ENCODE measurements at regions not wholly inside any gene's neighbourhood (a gene's known extent, or its start where the extent isn't known, plus 50 kb on each side); places are given as distances from the start of the nearest gene placed in this dataset.

DNA sequence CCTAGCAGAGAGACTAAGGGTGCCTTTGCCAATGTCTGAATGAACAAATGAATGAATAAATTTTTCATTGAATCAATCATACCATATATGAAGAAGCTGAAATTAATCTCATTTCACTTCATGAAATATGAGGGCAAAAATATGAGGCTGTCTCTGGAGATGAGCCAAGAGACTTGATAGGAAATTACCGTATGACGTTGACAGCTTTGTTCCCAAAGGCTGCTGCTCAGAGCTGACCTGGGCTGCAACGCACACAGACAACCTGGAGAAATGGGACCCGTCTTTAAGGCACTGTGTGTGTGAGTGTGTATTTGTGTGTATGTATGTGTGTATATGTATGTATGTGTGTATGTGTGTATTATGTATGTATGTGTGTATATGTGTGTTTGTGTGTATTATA, 226.1 kb downstream of the IRX2 start:
- Histone ChIP-seq H3K79me2 (ENCODE audit: low read length) (no peaks in the 10 kb centered on the region), H3K4me2 (ENCODE audit: low read depth, low read length) (no peak overlapping the region), H3K36me3 (replicated peaks; ENCODE audit: insufficient read depth, low read length) (no peaks in the 10 kb centered on the region), H3K27ac (ENCODE audit: low read length) (no peak overlapping the region), H2AFZ (ENCODE audit: low read length) (no peak overlapping the region), H4K20me1 (ENCODE audit: insufficient read depth, low read length) (no peaks in the 10 kb centered on the region), H3K9me3 (replicated peaks; ENCODE audit: insufficient read depth, low read length) (no peaks in the 10 kb centered on the region), H3K9me2 (replicated peaks; ENCODE audit: insufficient read depth, low read length) (no peaks in the 10 kb centered on the region), H3K9ac (ENCODE audit: low read length) (no peak overlapping the region), H3F3A (ENCODE audit: insufficient read depth, low read length) (no peaks in the 10 kb centered on the region), H3K4me3 (ENCODE audit: low read length) (no peak overlapping the region), H3K27me3 (replicated peaks; ENCODE audit: insufficient read depth, low read length) (no peaks in the 10 kb centered on the region), H3K4me1 (ENCODE audit: low read length) (no peaks in the 10 kb centered on the region)
- TF ChIP-seq, protein P1, sequence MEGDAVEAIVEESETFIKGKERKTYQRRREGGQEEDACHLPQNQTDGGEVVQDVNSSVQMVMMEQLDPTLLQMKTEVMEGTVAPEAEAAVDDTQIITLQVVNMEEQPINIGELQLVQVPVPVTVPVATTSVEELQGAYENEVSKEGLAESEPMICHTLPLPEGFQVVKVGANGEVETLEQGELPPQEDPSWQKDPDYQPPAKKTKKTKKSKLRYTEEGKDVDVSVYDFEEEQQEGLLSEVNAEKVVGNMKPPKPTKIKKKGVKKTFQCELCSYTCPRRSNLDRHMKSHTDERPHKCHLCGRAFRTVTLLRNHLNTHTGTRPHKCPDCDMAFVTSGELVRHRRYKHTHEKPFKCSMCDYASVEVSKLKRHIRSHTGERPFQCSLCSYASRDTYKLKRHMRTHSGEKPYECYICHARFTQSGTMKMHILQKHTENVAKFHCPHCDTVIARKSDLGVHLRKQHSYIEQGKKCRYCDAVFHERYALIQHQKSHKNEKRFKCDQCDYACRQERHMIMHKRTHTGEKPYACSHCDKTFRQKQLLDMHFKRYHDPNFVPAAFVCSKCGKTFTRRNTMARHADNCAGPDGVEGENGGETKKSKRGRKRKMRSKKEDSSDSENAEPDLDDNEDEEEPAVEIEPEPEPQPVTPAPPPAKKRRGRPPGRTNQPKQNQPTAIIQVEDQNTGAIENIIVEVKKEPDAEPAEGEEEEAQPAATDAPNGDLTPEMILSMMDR (IDR thresholded peaks at IDR 0.05; ENCODE audit: low read length), result no peak
- TF ChIP-seq EZH2phosphoT487 (IDR thresholded peaks at IDR 0.05; ENCODE audit: low read length) (no peak), EZH2 (optimal IDR thresholded peaks at IDR 0.05; ENCODE audit: low read depth, low read length) (no peak)
- DNase-seq, result no peak

DNA sequence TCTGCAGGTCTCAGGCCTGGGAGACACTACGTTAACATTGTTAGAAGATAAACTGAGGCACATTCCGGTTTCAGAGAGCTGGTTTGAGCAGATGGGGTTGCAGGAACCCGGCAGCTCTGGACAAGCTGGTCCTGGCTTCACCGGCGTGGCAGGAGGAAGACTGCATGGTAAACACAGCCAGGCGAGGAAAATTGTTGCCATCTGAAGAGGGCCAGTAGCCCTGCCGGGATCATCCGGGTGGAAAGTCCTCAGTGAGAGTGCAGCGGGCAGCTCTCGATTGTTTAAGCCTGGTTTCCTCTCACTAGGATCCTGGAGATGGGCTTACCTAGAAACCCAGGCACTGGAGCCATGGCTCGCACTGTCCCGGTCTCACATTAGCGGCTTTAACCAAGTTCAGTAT, 226.9 kb downstream of the IRX2 start:
- Histone ChIP-seq H3K4me2 (ENCODE audit: low read depth, low read length) (no peak overlapping the region), H2AFZ (ENCODE audit: low read length) (no peak overlapping the region), H3K9me3 (replicated peaks; ENCODE audit: insufficient read depth, low read length) (no peaks in the 10 kb centered on the region), H3K9me2 (replicated peaks; ENCODE audit: insufficient read depth, low read length) (no peaks in the 10 kb centered on the region), H3K4me1 (ENCODE audit: low read length) (no peaks in the 10 kb centered on the region), H3K79me2 (ENCODE audit: low read length) (no peaks in the 10 kb centered on the region), H3K27ac (ENCODE audit: low read length) (no peak overlapping the region), H3K4me3 (ENCODE audit: low read length) (no peak overlapping the region), H3K9ac (ENCODE audit: low read length) (no peak overlapping the region), H3F3A (ENCODE audit: insufficient read depth, low read length) (no peaks in the 10 kb centered on the region), H3K36me3 (replicated peaks; ENCODE audit: insufficient read depth, low read length) (no peaks in the 10 kb centered on the region), H4K20me1 (ENCODE audit: insufficient read depth, low read length) (no peaks in the 10 kb centered on the region), H3K27me3 (replicated peaks; ENCODE audit: insufficient read depth, low read length) (no peaks in the 10 kb centered on the region)
- no peak for TF ChIP-seq EZH2phosphoT487 (IDR thresholded peaks at IDR 0.05; ENCODE audit: low read length)
- TF ChIP-seq EZH2 (optimal IDR thresholded peaks at IDR 0.05; ENCODE audit: low read depth, low read length), result no peak
- TF ChIP-seq, protein P1 (IDR thresholded peaks at IDR 0.05; ENCODE audit: low read length), result no peak
- DNase-seq, result no peak

DNA sequence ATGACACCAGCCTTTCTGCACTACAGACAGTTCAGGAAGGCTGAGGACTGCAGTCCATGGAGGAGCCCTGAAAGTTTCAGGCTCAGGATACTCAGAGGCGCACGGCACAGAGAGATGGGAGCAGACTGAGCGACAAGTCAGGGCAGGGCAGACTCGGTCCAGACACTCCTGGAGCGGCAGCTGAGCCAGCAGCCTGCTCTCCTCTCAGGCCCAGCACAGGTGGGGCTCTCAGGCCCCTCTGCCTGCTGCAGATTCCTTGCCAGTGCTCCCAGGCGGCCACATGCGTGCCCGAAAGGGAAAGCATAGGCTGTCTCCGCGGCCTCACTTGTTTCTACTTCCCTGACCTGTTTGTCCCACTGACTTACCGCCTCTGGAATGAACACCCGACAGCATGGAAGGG, 228.3 kb downstream of the IRX2 start:
- Histone ChIP-seq H3K9me3 (replicated peaks; ENCODE audit: insufficient read depth, low read length) (no peaks in the 10 kb centered on the region), H4K20me1 (ENCODE audit: insufficient read depth, low read length) (no peaks in the 10 kb centered on the region), H3K27ac (ENCODE audit: low read length) (no peak overlapping the region), H3K4me3 (ENCODE audit: low read length) (no peak overlapping the region), H3K9ac (ENCODE audit: low read length) (no peak overlapping the region), H3K4me2 (ENCODE audit: low read depth, low read length) (no peak overlapping the region), H3K79me2 (ENCODE audit: low read length) (no peaks in the 10 kb centered on the region), H3K9me2 (replicated peaks; ENCODE audit: insufficient read depth, low read length) (no peaks in the 10 kb centered on the region), H3F3A (ENCODE audit: insufficient read depth, low read length) (no peaks in the 10 kb centered on the region), H3K27me3 (replicated peaks; ENCODE audit: insufficient read depth, low read length) (no peaks in the 10 kb centered on the region), H3K4me1 (ENCODE audit: low read length) (no peaks in the 10 kb centered on the region), H3K36me3 (replicated peaks; ENCODE audit: insufficient read depth, low read length) (no peaks in the 10 kb centered on the region), H2AFZ (ENCODE audit: low read length) (no peak overlapping the region)
- TF ChIP-seq, protein P1 (IDR thresholded peaks at IDR 0.05; ENCODE audit: low read length), result no peak
- TF ChIP-seq EZH2 (optimal IDR thresholded peaks at IDR 0.05; ENCODE audit: low read depth, low read length), result no peak
- TF ChIP-seq EZH2phosphoT487 (IDR thresholded peaks at IDR 0.05; ENCODE audit: low read length), result no peak
- DNase-seq, result no peak
